Prostate gland (tissue), 2 donors: ENCODE measurements at regions not wholly inside any gene's neighbourhood (a gene's known extent, or its start where the extent isn't known, plus 50 kb on each side); places are given as distances from the start of the nearest gene placed in this dataset.

ENCODE experiments used
- CTCF ChIP-seq, 4 experiments: fragments of 200-600 bp in 2 of 4; fragments of 450-650 bp in 2 of 4; sonication (generic) in 2 of 4; IDR thresholded peaks; 1 replicate in 3 of 4; 2 replicates in 1 of 4; pipeline ENCODE4 v1.5.1; 2016 to 2019; ENCODE audit warnings: antibody characterized with exemption in 4 of 4, mild to moderate bottlenecking in 2 of 4, moderate library complexity in 2 of 4
- POLR2A ChIP-seq: fragments of 450-650 bp; IDR thresholded peaks from one replicate; pipeline ENCODE4 v1.6.1; 2016; ENCODE audit warnings: antibody characterized with exemption, mild to moderate bottlenecking
- POLR2AphosphoS5 ChIP-seq: sonication (generic); formaldehyde crosslinking; IDR thresholded peaks from one replicate; pipeline ENCODE4 v1.6.1; 2017; ENCODE audit warnings: antibody characterized with exemption

DNA sequence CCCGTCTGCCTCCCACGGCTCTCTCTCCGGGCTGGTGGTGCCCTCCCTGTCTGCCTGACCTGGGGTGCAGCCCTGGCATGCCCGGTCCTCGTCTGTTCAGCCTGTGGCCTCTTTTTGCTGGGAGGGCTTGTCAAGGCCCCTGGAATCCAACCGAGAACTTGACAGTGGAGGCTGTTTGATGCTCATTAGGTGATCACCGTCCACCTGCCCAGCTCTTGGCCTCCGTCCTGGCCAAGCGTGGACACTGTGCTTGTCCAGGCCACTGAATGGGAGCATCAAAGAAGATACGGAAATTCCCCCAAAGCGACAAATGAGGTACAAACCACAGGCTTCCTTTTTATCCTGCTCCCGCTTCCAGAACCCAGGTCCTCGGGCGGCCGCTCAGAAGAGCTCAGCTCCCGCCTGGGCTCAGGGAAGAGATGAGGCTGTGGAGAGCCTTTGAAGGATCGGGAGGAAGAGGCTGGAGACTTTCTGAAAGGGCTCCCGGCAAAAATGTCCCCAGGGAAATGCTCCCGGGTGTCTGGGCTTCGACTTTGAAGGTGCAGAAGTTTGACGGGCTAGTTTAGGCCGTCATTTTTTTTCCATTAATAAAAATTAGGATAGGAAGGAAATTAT, 1273.9 kb downstream of the BRD1 start:
- TF ChIP-seq CTCF (IDR thresholded peaks at IDR 0.05) (no peak), POLR2AphosphoS5 (no peak), POLR2A (no peak)
